ENCODE measurements at regions not wholly inside any gene's neighbourhood (a gene's known extent, or its start where the extent isn't known, plus 50 kb on each side); places are given as distances from the start of the nearest gene placed in this dataset.
"Not testable (repeated sequence)": the region's sequence is repeated elsewhere in the genome, so short reads cannot be mapped to it uniquely, and the experiment has no call there.

DNA sequence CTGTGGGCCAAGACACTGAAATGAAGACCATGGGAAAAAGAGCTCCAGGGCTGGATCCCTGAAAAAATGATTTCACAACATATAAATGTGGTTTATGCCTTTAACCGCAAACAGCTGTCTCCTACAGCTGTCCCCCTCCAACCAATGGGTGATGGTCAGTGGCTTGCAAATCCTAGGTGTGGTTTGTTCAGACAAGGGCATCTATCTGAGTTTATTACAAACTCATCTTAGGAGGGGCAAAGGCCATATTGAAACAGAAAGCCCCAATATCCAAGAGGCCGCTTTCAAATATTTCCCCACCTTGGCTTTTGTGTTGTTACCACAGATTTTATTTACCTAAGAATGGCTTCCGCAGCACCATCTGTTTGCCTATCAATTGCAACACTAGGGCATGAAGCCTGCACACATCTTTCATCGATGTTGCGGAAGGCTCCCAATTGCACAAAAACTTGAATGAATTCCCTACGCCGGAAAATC lies 503.6 kb upstream of the AMELY start:
- DNase-seq (ENCODE audit: low read depth): no peak

DNA sequence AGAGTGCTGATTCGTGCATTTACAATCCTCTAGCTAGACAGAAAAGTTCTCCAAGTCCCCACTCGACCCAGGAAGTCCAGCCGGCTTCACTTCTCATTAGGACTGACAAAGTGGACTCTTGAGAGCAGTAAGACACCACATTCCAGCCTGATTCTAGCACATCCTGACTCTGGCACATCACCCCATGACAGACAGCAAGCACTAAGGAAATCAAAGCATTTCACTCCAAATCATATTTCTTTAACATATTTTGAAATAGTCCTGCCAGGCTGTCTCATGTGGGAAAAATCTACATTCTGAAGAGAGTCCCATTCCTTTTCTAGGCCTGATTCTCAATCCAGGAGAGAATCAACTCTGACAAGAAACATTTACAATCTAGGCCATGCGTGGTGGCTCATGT lies 478.5 kb upstream of the AMELY start:
- no peak for DNase-seq (ENCODE audit: low read depth)

- peak; percentile 44 for DNase-seq (ENCODE audit: low read depth)
Measured at GRCh38 chrY:7382988-7383387, 471.4 kb upstream of the AMELY start.

DNA sequence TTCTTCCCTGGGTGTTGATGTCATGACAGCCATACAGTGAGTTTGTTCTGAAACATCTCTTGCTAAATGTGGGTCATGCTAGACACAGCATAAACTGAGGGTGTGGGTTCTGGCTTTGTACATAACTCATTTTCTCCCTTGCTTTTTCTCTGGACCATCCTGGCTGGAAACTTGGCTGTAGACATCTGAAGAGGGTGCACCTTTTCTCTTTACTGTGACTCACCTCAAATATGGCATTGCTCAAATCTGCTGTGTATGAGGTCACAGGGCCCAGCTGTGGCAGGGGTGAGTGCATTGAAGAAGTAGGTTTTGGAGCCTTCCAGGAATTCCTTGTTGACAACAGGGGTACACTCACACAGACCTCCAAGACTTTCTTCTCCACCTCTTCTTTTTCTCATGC lies 465.5 kb upstream of the AMELY start:
- DNase-seq (ENCODE audit: low read depth): no peak

- DNase-seq (ENCODE audit: low read depth): peak; percentile 26
Measured at GRCh38 chrY:7374485-7374884, 462.9 kb upstream of the AMELY start.

- not testable (repeated sequence) for DNase-seq (ENCODE audit: low read depth)
Measured at GRCh38 chrY:7371953-7372352, 460.4 kb upstream of the AMELY start.

DNA sequence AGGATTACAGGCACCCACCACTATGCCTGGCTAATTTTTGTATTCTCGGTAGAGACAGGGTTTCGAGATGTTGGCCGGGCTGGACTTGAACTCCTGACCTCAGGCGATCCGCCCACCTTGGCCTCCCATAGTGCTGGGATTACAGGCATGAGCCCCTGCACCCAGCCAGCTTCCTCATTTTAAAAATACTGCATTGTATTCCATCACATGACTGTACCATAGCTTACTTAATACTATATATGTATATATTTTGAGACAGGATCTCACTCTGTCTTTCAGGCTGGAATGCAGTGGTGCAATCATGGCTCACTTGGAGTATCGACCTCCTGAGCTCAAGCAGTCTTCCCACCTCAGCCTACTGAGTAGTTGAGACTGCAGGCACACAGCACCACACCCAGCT lies 459.5 kb upstream of the AMELY start:
- DNase-seq (ENCODE audit: low read depth): not testable (repeated sequence)

GRCh38 chrY:7359520-7359919 lies 448.0 kb upstream of the AMELY start:
- DNase-seq (ENCODE audit: low read depth): no peak

DNA sequence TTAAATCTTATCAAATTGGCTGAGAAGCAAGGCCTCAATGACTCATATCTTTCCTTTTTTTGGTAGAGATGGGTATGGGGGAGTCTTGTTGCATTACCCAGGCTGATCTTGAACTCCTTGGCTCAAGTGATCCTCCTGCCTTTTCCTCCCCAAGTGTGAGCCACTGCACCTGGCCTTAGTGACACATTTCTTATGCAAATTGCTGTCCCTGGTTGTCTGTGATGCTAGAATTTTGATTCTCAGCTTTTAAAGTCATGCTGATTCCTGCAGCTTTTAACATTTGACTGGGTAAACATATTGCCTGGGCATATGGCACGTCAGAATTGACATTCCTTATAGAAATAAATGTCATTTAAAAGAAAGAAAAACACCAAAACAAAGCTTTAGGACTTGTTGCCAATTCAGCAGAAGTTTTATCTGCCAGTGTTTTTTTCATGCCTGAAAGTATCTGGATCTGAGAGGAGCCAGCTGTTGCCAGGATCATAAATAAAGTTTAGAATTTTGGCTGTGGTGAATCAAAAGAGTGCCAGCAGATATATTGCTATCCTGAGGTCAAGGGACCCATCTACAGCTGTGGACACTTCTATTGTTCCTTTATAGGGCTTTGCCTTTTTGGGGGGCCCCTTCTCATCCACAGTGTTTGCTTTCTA lies 446.7 kb upstream of the AMELY start:
- no peak for DNase-seq (ENCODE audit: low read depth)

GRCh38 chrY:7355891-7356290 lies 444.3 kb upstream of the AMELY start:
- DNase-seq (ENCODE audit: low read depth): not testable (repeated sequence)

GRCh38 chrY:7344661-7345060 lies 433.1 kb upstream of the AMELY start:
- DNase-seq (ENCODE audit: low read depth): no peak

GRCh38 chrY:7343261-7343660 lies 431.7 kb upstream of the AMELY start:
- no peak for DNase-seq (ENCODE audit: low read depth)

- DNase-seq (ENCODE audit: low read depth): peak; percentile 28
Measured at GRCh38 chrY:7342732-7343131, 431.2 kb upstream of the AMELY start.

- DNase-seq (ENCODE audit: low read depth): no peak
Measured at GRCh38 chrY:7339391-7340087, 428.0 kb upstream of the AMELY start.

GRCh38 chrY:7336023-7336873 lies 424.7 kb upstream of the AMELY start:
- DNase-seq (ENCODE audit: low read depth): no peak

GRCh38 chrY:7334449-7334848 lies 422.9 kb upstream of the AMELY start:
- DNase-seq (ENCODE audit: low read depth): no peak

DNA sequence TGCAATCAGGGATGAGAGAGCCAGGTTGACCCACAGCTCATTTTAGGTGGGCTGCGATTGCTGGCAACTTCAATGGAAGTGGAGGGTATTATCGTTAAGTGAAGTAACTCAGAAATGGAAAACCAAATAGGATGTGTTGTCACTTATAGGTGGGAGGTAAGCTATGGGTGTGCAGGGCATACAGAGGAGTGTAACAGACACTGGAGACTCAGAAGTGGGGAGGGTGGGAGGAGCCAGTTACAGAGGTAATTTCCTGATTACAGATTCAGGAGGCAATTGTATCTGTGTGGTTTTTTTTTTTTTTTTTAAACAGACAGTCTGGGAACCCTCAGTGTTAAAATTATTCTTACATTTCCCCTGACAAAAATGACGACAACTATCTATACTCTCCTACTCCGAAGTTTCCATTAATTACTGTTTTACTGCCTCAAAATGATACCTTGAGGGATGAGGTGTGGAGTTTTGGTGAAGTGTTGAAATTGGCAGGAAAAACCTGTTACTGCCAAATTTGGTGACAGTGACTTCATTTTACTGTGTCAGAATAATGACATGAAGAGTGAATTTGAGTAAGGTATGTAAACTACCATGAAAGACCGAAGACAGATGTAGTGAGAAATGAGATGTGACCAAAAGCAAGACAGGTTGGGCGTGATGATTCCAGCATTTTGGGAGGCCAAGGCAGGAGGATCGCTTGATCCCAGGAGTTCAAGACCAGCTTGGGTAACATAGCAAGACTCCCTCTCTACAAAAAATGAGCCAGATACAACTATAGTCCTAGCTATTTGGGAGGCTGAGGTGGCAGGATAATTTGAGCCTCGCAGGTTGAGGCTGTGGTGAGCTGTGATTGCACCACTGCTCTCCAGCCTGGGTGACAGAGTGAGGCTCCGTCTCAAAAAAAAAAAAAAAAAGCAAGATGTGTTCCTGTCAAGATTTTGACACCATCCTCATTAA lies 415.0 kb upstream of the AMELY start:
- DNase-seq (ENCODE audit: low read depth): no peak

- no peak for DNase-seq (ENCODE audit: low read depth)
Measured at GRCh38 chrY:7325531-7325930, 414.0 kb upstream of the AMELY start.

GRCh38 chrY:7320751-7321150 lies 409.2 kb upstream of the AMELY start:
- no peak for DNase-seq (ENCODE audit: low read depth)

DNA sequence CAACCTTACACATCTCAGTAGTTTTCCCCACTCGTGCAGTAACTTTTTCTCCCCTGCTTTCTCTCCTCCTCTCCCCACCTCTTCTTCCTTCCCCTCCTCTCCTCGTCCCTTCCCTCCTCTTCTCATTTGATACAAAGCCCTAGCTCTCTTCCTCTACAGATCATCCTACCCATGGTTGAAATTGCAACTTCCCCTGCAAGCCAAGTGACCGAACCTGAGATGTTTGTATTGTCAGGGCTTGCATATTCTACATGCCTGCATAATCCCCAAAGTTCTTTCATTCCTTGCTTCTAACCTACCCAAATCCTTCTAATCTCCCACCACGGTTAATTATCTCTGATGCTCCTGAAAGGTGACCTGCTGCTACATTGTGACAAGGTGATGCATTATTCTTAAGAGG lies 408.6 kb upstream of the AMELY start:
- not testable (repeated sequence) for DNase-seq (ENCODE audit: low read depth)

DNA sequence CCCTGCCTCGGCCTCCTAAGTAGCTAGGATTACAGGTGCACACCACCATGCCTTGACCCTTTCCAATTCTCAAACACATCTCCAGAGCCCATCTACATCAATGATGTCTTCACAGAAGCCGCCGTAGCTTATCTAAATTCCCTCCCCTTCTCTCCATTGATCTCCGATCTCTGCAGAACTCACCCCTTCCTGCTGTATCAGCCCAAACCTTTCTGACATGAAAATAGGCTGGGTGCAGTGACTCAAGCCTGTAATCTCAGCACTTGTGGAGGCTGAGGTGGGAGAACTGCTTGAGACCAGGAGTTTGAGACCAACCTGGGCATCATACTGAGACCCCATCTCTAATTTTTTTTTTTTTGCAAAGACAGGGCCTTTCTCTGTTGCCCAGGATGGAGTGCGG lies 406.6 kb upstream of the AMELY start:
- no peak for DNase-seq (ENCODE audit: low read depth)

DNA sequence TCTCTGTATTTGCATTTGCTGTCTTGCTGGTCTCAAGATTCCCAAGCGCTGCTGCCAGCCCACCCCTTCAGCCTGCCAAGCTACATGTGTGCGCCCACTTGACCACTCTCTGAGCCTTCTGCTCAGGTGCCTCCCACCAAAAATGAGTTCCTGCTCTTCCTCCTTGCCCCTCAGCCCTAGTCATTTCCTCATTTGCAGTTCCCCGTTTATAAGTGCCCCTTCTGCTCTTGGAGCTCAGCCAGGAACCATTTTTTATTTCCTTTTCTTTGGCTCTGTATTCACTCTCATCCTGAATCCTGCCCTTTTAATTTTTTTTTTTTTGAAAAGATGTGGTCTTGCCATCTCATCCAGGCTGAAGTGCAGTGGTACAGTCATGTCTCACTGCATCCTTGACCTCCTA lies 406.0 kb upstream of the AMELY start:
- no peak for DNase-seq (ENCODE audit: low read depth)
